NOMO-1 treated with DMSO at 0.1 percent for 48 hours (cell line): ENCODE measurements at regions not wholly inside any gene's neighbourhood (a gene's known extent, or its start where the extent isn't known, plus 50 kb on each side); places are given as distances from the start of the nearest gene placed in this dataset.

Experiments used
- DNase-seq: peaks from one replicate; lab custom pipeline; 2025; ENCODE audit not compliant: unreplicated experiment; lab: John Stamatoyannopoulos, UW

- no peak for DNase-seq
Measured at GRCh38 chr11:22497474-22497873, 128.1 kb downstream of the FANCF start.

- no peak for DNase-seq
Measured at GRCh38 chr11:22491555-22492225, 133.9 kb downstream of the FANCF start.

GRCh38 chr11:22479971-22480720 is 142.0 kb downstream of the SLC17A6 start:
- no peak for DNase-seq

- no peak for DNase-seq
Measured at GRCh38 chr11:22479208-22479607, 141.0 kb downstream of the SLC17A6 start.

GRCh38 chr11:22478169-22478568 is 140.0 kb downstream of the SLC17A6 start:
- no peak for DNase-seq

GRCh38 chr11:22477312-22477711 is 139.1 kb downstream of the SLC17A6 start:
- DNase-seq = no peak

GRCh38 chr11:22476589-22476988 is 138.4 kb downstream of the SLC17A6 start:
- no peak for DNase-seq

GRCh38 chr11:22474616-22475015 is 136.4 kb downstream of the SLC17A6 start:
- no peak for DNase-seq

GRCh38 chr11:22473586-22473985 is 135.4 kb downstream of the SLC17A6 start:
- no peak for DNase-seq

- no peak for DNase-seq
Measured at GRCh38 chr11:22472306-22472705, 134.1 kb downstream of the SLC17A6 start.

- no peak for DNase-seq
Measured at GRCh38 chr11:22471385-22471784, 133.2 kb downstream of the SLC17A6 start.

- no peak for DNase-seq
Measured at GRCh38 chr11:22467741-22468140, 129.6 kb downstream of the SLC17A6 start.

- no peak for DNase-seq
Measured at GRCh38 chr11:22467248-22467647, 129.1 kb downstream of the SLC17A6 start.

GRCh38 chr11:22466809-22467208 is 128.6 kb downstream of the SLC17A6 start:
- no peak for DNase-seq

GRCh38 chr11:22466351-22466750 is 128.2 kb downstream of the SLC17A6 start:
- no peak for DNase-seq

- DNase-seq = no peak
Measured at GRCh38 chr11:22465620-22466019, 127.4 kb downstream of the SLC17A6 start.

GRCh38 chr11:22461626-22462025 is 123.4 kb downstream of the SLC17A6 start:
- no peak for DNase-seq

- DNase-seq = no peak
Measured at GRCh38 chr11:22460181-22460580, 122.0 kb downstream of the SLC17A6 start.

- no peak for DNase-seq
Measured at GRCh38 chr11:22459048-22459447, 120.9 kb downstream of the SLC17A6 start.

- DNase-seq = no peak
Measured at GRCh38 chr11:22458161-22458560, 120.0 kb downstream of the SLC17A6 start.

GRCh38 chr11:22456993-22457762 is 119.0 kb downstream of the SLC17A6 start:
- no peak for DNase-seq
